ENCODE measurements at regions not wholly inside any gene's neighbourhood (a gene's known extent, or its start where the extent isn't known, plus 50 kb on each side); places are given as distances from the start of the nearest gene placed in this dataset.

- TF ChIP-seq CTCF (conservative IDR thresholded peaks at IDR 0.05 in 1 of 2, IDR thresholded peaks at IDR 0.05 in 1 of 2; ENCODE audit: extremely low read depth in 1 of 2, insufficient read depth in 1 of 2, low read depth in 1 of 2, low read length in 2 of 2): no peak
- no peak for TF ChIP-seq EZH2 (IDR thresholded peaks at IDR 0.05; ENCODE audit: borderline replicate concordance, low read length)
These were observed 253.6 kb downstream of the SOX11 start for GRCh38 chr2:5945742-5946141.
